ENCODE measurements at regions not wholly inside any gene's neighbourhood (a gene's known extent, or its start where the extent isn't known, plus 50 kb on each side); places are given as distances from the start of the nearest gene placed in this dataset.

DNA sequence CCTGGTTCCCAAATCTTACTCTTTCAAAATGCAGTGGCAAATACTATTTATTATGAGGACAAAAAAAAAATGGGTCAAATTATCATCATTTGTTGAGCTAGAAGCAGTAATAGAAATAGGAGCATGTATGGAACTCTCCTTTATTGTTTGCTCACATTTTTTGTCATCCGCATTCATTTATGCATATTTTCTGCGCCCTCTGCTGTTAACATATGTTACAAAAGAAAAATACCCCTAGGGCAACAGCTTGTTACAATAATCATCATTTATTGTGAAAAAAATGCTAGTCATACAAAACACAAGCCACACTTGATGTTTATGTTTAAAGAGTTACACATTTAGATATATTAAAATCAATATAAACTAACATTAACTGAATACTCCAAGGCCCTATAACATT is 328.2 kb downstream of the TUSC1 start:
- Histone ChIP-seq H3K36me3 (ENCODE audit: control insufficient read depth, insufficient read depth, low read length) (no peaks in the 10 kb centered on the region), H3K4ac (ENCODE audit: low read depth, low read length) (no peak overlapping the region), H4K8ac (ENCODE audit: low read depth in 2 of 2, low read length in 2 of 2) (no peak overlapping the region), H3K9me1 (ENCODE audit: insufficient read depth, low read length) (no peaks in the 10 kb centered on the region), H2BK20ac (ENCODE audit: low read depth, low read length) (no peak overlapping the region), H2BK5ac (ENCODE audit: low read depth, low read length, poor library complexity, severe bottlenecking) (no peak overlapping the region), H3K4me1 (ENCODE audit: control insufficient read depth, insufficient read depth, low read length) (no peaks in the 10 kb centered on the region), H3K4me3 (ENCODE audit: insufficient read depth, low read depth, low read length) (no peak overlapping the region), H2BK120ac (ENCODE audit: low read depth, low read length) (no peak overlapping the region), H3K4me2 (ENCODE audit: low read depth, low read length) (no peak overlapping the region), H3K9ac (ENCODE audit: low read depth, low read length) (no peak overlapping the region), H4K91ac (ENCODE audit: insufficient read depth, low read depth, low read length) (no peak overlapping the region), H3K27ac (ENCODE audit: insufficient read depth, low read length) (no peak overlapping the region), H3K56ac (ENCODE audit: extremely low read depth, insufficient read depth, low read length) (no peak overlapping the region), H3K14ac (replicated peaks; ENCODE audit: low read depth, low read length) (no peak overlapping the region), H3K18ac (ENCODE audit: low read depth, low read length) (no peak overlapping the region), H4K5ac (ENCODE audit: low read depth, low read length) (no peak overlapping the region), H2AFZ (replicated peaks; ENCODE audit: low read length, poor library complexity) (no peak overlapping the region), H3K27me3 (ENCODE audit: control insufficient read depth, insufficient read depth, low read length) (no peaks in the 10 kb centered on the region), H3K79me1 (ENCODE audit: low read depth in 1 of 2, low read length in 2 of 2) (no peaks in the 10 kb centered on the region), H3K23ac (ENCODE audit: low read depth, low read length) (no peak overlapping the region), H2AK5ac (ENCODE audit: low read depth, low read length) (no peak overlapping the region), H4K20me1 (ENCODE audit: insufficient read depth, low read length) (no peaks in the 10 kb centered on the region), H2AK9ac (replicated peaks; ENCODE audit: low read depth, low read length, poor library complexity) (no peak overlapping the region), H3K9me3 (ENCODE audit: control insufficient read depth, insufficient read depth, low read length) (no peaks in the 10 kb centered on the region), H2BK15ac (ENCODE audit: low read depth, low read length) (no peak overlapping the region)
- intact Hi-C loops (cut with micrococcal nuclease) (no loop called here), in situ Hi-C loops (cut with MboI; ENCODE audit: low sequenced_read_pairs) (no loop called here), dilution Hi-C loops (cut with HindIII; ENCODE audit: low sequenced_read_pairs, unreplicated experiment) (no loop called here)
- TF ChIP-seq, protein P1, sequence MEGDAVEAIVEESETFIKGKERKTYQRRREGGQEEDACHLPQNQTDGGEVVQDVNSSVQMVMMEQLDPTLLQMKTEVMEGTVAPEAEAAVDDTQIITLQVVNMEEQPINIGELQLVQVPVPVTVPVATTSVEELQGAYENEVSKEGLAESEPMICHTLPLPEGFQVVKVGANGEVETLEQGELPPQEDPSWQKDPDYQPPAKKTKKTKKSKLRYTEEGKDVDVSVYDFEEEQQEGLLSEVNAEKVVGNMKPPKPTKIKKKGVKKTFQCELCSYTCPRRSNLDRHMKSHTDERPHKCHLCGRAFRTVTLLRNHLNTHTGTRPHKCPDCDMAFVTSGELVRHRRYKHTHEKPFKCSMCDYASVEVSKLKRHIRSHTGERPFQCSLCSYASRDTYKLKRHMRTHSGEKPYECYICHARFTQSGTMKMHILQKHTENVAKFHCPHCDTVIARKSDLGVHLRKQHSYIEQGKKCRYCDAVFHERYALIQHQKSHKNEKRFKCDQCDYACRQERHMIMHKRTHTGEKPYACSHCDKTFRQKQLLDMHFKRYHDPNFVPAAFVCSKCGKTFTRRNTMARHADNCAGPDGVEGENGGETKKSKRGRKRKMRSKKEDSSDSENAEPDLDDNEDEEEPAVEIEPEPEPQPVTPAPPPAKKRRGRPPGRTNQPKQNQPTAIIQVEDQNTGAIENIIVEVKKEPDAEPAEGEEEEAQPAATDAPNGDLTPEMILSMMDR (conservative IDR thresholded peaks at IDR 0.05; ENCODE audit: low read depth, low read length) = no peak
- TF ChIP-seq CEBPB (IDR thresholded peaks at IDR 0.05; ENCODE audit: low read depth, low read length) (no peak), RCOR1 (IDR thresholded peaks at IDR 0.05; ENCODE audit: insufficient replicate concordance, low read length) (no peak), MXI1 (IDR thresholded peaks at IDR 0.05; ENCODE audit: borderline replicate concordance, low read depth, low read length) (no peak), SMC3 (IDR thresholded peaks at IDR 0.05; ENCODE audit: low read depth, low read length) (no peak), RAD21 (IDR thresholded peaks at IDR 0.05; ENCODE audit: low read length) (no peak), CHD1 (IDR thresholded peaks at IDR 0.05; ENCODE audit: low read depth, low read length) (no peak)
- TF ChIP-seq, protein P2, sequence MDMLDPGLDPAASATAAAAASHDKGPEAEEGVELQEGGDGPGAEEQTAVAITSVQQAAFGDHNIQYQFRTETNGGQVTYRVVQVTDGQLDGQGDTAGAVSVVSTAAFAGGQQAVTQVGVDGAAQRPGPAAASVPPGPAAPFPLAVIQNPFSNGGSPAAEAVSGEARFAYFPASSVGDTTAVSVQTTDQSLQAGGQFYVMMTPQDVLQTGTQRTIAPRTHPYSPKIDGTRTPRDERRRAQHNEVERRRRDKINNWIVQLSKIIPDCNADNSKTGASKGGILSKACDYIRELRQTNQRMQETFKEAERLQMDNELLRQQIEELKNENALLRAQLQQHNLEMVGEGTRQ (IDR thresholded peaks at IDR 0.05; ENCODE audit: low read depth, low read length) = no peak
- TF ChIP-seq, protein P3, sequence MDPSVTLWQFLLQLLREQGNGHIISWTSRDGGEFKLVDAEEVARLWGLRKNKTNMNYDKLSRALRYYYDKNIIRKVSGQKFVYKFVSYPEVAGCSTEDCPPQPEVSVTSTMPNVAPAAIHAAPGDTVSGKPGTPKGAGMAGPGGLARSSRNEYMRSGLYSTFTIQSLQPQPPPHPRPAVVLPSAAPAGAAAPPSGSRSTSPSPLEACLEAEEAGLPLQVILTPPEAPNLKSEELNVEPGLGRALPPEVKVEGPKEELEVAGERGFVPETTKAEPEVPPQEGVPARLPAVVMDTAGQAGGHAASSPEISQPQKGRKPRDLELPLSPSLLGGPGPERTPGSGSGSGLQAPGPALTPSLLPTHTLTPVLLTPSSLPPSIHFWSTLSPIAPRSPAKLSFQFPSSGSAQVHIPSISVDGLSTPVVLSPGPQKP (IDR thresholded peaks at IDR 0.05; ENCODE audit: borderline replicate concordance, low read depth, low read length) = no peak
- ChIA-PET POLR2A (ENCODE audit: unreplicated experiment) (no interaction called here), CTCF (interaction anchor here (0.6 kb wide), 1 partner anchor 116 kb away, joined by 3 read pairs; no protein-coding TSS in a partner anchor)
- ATAC-seq (ENCODE audit: low read depth) (no peak), DNase-seq (no peak)
- WGBS, 2 experiments (ENCODE audit: extremely low coverage in 2 of 2, insufficient read length in 1 of 2) = no CpG with 5 or more reads among the region's 2 CpGs
- BruUV-seq (replicated peaks) = no TSS peak

Measured in IMR-90 (cell line).